ENCODE measurements at regions not wholly inside any gene's neighbourhood (a gene's known extent, or its start where the extent isn't known, plus 50 kb on each side); places are given as distances from the start of the nearest gene placed in this dataset.
A peak's percentile ranks its signal among the peaks of the same experiment; 100 is the strongest.

DNA sequence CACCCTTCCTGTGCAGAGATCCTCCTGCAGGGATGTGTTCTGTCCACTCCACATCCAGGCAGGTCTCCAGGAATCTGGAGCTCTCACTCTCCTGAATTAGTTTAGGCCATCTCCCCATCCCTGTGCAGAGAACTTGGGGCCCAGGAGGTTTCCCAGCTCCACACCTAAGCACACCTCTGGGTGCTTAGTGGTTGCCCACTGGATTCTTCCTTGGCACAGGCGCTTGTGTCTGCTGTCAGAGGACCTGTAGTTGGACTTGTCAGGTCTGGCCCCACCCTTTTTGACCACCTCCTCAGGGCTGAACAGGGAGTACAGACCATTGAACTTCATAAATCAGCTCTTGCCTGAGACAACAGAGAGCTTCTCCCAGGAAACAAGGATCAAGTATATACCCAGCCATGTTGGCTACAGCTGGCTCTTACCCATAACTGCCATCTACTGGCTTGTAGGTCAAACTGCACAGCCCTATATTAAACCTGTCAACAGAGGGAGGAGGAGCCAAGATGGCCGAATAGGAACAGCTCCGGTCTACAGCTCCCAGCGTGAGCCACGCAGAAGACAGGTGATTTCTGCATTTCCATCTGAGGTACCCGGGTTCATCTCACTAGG, 275.5 kb downstream of the PPARGC1A start:
- TF ChIP-seq POLR2A (IDR thresholded peaks at IDR 0.05): no peak
- TF ChIP-seq, protein P1, sequence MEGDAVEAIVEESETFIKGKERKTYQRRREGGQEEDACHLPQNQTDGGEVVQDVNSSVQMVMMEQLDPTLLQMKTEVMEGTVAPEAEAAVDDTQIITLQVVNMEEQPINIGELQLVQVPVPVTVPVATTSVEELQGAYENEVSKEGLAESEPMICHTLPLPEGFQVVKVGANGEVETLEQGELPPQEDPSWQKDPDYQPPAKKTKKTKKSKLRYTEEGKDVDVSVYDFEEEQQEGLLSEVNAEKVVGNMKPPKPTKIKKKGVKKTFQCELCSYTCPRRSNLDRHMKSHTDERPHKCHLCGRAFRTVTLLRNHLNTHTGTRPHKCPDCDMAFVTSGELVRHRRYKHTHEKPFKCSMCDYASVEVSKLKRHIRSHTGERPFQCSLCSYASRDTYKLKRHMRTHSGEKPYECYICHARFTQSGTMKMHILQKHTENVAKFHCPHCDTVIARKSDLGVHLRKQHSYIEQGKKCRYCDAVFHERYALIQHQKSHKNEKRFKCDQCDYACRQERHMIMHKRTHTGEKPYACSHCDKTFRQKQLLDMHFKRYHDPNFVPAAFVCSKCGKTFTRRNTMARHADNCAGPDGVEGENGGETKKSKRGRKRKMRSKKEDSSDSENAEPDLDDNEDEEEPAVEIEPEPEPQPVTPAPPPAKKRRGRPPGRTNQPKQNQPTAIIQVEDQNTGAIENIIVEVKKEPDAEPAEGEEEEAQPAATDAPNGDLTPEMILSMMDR (IDR thresholded peaks at IDR 0.05): peak; percentile 29 to 44 (median 40)
